ENCODE measurements at regions not wholly inside any gene's neighbourhood (a gene's known extent, or its start where the extent isn't known, plus 50 kb on each side); places are given as distances from the start of the nearest gene placed in this dataset.

GRCh38 chr2:81876624-81877023, 1572.1 kb upstream of the LRRTM1 start:
- no peak for TF ChIP-seq POLR2A (IDR thresholded peaks at IDR 0.05; ENCODE audit: low read length)
- no peak for TF ChIP-seq GATA1 (IDR thresholded peaks at IDR 0.05; ENCODE audit: low read depth, low read length)
